OCI-LY1 (cell line): ENCODE measurements at regions not wholly inside any gene's neighbourhood (a gene's known extent, or its start where the extent isn't known, plus 50 kb on each side); places are given as distances from the start of the nearest gene placed in this dataset.

Experiments used
- H2AFZ ChIP-seq: fragments of 200-600 bp; sonication (generic), shearing (Covaris generic); 2 replicates; pipeline ENCODE4 v1.6.0; 2014; ENCODE audit warnings: antibody characterized with exemption, mild to moderate bottlenecking, low read length
- H3F3A ChIP-seq: fragments of 200-600 bp; sonication (generic), shearing (Covaris generic); 2 replicates; pipeline ENCODE4 v1.6.0; 2014; ENCODE audit warnings: mild to moderate bottlenecking, antibody characterized with exemption, low read length, moderate library complexity; ENCODE audit not compliant: insufficient read depth
- H3K27ac ChIP-seq: fragments of 200-600 bp; sonication (generic); 2 replicates; pipeline ENCODE4 v1.5.1; 2014; ENCODE audit warnings: low read length, mixed run types, mild to moderate bottlenecking, low read depth; ENCODE audit not compliant: poor library complexity, severe bottlenecking
- H3K27me3 ChIP-seq: fragments of 200-600 bp; sonication (generic); 2 replicates; pipeline ENCODE4 v1.6.0; 2014; ENCODE audit warnings: antibody characterized with exemption, mild to moderate bottlenecking, low read length, moderate library complexity; ENCODE audit not compliant: insufficient read depth
- H3K36me3 ChIP-seq: fragments of 200-600 bp; sonication (generic); 2 replicates; pipeline ENCODE4 v1.6.1; 2014; ENCODE audit warnings: mild to moderate bottlenecking, antibody characterized with exemption, low read length, moderate library complexity, mixed read lengths; ENCODE audit not compliant: insufficient read depth
- H3K4me1 ChIP-seq: fragments of 200-600 bp; sonication (generic); 2 replicates; pipeline ENCODE4 v1.5.1; 2014; ENCODE audit warnings: mild to moderate bottlenecking, low read length, moderate library complexity; ENCODE audit not compliant: insufficient read depth, severe bottlenecking
- H3K4me2 ChIP-seq: fragments of 200-600 bp; sonication (generic), shearing (Covaris generic); 2 replicates; pipeline ENCODE4 v1.6.1; 2014; ENCODE audit warnings: low read length
- H3K4me3 ChIP-seq: fragments of 200-600 bp; sonication (generic); 2 replicates; pipeline ENCODE4 v1.5.1; 2014; ENCODE audit warnings: low read length, low read depth, mild to moderate bottlenecking, mixed read lengths; ENCODE audit not compliant: poor library complexity, severe bottlenecking
- H3K79me2 ChIP-seq: fragments of 200-600 bp; shearing (Covaris generic); 2 replicates; pipeline ENCODE4 v1.6.1; 2016; ENCODE audit warnings: mixed run types, low read length, mixed read lengths; ENCODE audit not compliant: insufficient read depth
- H3K9ac ChIP-seq: fragments of 200-600 bp; sonication (generic), shearing (Covaris generic); 2 replicates; pipeline ENCODE4 v1.6.1; 2014; ENCODE audit warnings: mild to moderate bottlenecking, low read length, mixed read lengths
- H3K9me2 ChIP-seq: fragments of 200-600 bp; sonication (generic), shearing (Covaris generic); 2 replicates; pipeline ENCODE4 v1.6.1; 2014; ENCODE audit warnings: low read depth, mild to moderate bottlenecking, low read length, mixed read lengths
- H3K9me3 ChIP-seq: fragments of 200-600 bp; shearing (Covaris generic); 2 replicates; pipeline ENCODE4 v1.6.1; 2014; ENCODE audit warnings: low read length, mixed read lengths
- H4K20me1 ChIP-seq: fragments of 200-600 bp; sonication (generic), shearing (Covaris generic); 2 replicates; pipeline ENCODE4 v1.6.0; 2016; ENCODE audit warnings: mild to moderate bottlenecking, low read length; ENCODE audit not compliant: insufficient read depth
- EZH2 ChIP-seq: fragments of 200-600 bp; sonication (generic), shearing (Covaris generic); IDR thresholded peaks from 2 replicates; pipeline ENCODE4 v1.8.0; 2017; ENCODE audit warnings: borderline replicate concordance, mixed run types, mild to moderate bottlenecking, antibody characterized with exemption, low read length, moderate library complexity, mixed read lengths
- TF ChIP-seq, protein P1 (sequence below): fragments of 200-600 bp; sonication (generic), shearing (Covaris generic); IDR thresholded peaks from 2 replicates; pipeline ENCODE4 v1.5.1; 2017; ENCODE audit warnings: mild to moderate bottlenecking, antibody characterized with exemption, low read length, moderate library complexity, mixed read lengths

GRCh38 chr5:119928974-119929373, 299.6 kb downstream of the FAM170A start:
- no peak for TF ChIP-seq EZH2
- TF ChIP-seq, protein P1, sequence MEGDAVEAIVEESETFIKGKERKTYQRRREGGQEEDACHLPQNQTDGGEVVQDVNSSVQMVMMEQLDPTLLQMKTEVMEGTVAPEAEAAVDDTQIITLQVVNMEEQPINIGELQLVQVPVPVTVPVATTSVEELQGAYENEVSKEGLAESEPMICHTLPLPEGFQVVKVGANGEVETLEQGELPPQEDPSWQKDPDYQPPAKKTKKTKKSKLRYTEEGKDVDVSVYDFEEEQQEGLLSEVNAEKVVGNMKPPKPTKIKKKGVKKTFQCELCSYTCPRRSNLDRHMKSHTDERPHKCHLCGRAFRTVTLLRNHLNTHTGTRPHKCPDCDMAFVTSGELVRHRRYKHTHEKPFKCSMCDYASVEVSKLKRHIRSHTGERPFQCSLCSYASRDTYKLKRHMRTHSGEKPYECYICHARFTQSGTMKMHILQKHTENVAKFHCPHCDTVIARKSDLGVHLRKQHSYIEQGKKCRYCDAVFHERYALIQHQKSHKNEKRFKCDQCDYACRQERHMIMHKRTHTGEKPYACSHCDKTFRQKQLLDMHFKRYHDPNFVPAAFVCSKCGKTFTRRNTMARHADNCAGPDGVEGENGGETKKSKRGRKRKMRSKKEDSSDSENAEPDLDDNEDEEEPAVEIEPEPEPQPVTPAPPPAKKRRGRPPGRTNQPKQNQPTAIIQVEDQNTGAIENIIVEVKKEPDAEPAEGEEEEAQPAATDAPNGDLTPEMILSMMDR = no peak
- H3K27me3 ChIP-seq = no peaks in the 10 kb centered on the region

DNA sequence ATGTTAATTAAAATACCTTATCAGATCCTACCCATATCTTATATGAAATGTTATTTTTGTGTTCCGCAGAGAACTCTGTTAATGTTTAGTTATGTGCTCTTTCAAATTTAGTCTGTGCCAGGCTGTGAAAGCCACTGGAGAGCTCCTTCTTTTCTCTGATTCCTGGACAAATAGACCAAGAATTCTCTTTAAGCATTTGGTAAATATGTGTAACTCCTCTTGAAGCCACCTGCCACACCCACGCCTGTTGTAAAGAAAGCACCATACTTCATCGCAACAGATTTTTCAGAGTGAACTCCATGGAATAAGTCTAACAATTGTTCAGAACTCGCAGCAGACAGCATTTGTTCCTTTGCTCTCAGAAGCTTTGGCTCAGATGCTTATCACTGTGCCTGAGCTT, 301.1 kb downstream of the FAM170A start:
- no peak for TF ChIP-seq EZH2
- TF ChIP-seq, protein P1 = no peak
- Histone ChIP-seq H3K27me3 (no peaks in the 10 kb centered on the region), H3K36me3 (no peaks in the 10 kb centered on the region), H2AFZ (no peak overlapping the region), H3K9me2 (no peaks in the 10 kb centered on the region), H4K20me1 (no peaks in the 10 kb centered on the region), H3K9me3 (no peaks in the 10 kb centered on the region), H3K9ac (no peak overlapping the region), H3K4me2 (no peak overlapping the region), H3K4me3 (no peak overlapping the region), H3K4me1 (no peaks in the 10 kb centered on the region), H3F3A (no peaks in the 10 kb centered on the region), H3K27ac (no peak overlapping the region), H3K79me2 (no peaks in the 10 kb centered on the region)

More at GRCh38 chr5:119928974-119929373, 299.6 kb downstream of the FAM170A start:
- Histone ChIP-seq H4K20me1 (no peaks in the 10 kb centered on the region), H3K9ac (no peak overlapping the region), H3K36me3 (no peaks in the 10 kb centered on the region), H3K9me2 (no peaks in the 10 kb centered on the region), H3K79me2 (no peaks in the 10 kb centered on the region), H2AFZ (no peak overlapping the region), H3K27ac (no peak overlapping the region), H3K4me1 (no peaks in the 10 kb centered on the region), H3K9me3 (no peaks in the 10 kb centered on the region), H3K4me2 (no peak overlapping the region), H3F3A (no peaks in the 10 kb centered on the region), H3K4me3 (no peak overlapping the region)

DNA sequence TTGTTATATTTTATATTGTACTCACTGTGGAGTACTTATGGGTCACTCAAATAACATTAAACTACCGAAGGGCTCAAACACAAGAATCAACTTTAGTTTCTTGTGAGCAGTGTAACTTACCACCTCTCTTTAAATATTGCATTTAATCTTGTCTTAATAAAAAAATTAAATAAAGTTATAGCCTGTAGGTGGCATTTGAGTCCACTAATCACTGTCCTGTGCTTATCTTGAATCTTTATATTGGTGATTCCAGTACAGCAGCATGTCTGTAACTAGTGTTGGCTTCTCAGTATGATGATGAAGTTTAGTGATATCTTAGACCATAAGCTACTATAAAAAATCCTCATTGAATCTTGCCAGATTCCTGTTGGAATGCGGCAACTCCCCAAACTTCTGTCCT, 313.8 kb downstream of the FAM170A start:
- Histone ChIP-seq H3K79me2 (no peaks in the 10 kb centered on the region), H3K4me3 (no peak overlapping the region), H3F3A (no peaks in the 10 kb centered on the region), H3K9me2 (no peaks in the 10 kb centered on the region), H2AFZ (no peak overlapping the region), H3K9me3 (0 out of 2 replicates have a peak, but pooled peaks cover 3% of the 10 kb centered on the region), H3K27me3 (no peaks in the 10 kb centered on the region), H3K36me3 (no peaks in the 10 kb centered on the region), H4K20me1 (no peaks in the 10 kb centered on the region), H3K4me2 (no peak overlapping the region), H3K27ac (no peak overlapping the region), H3K4me1 (no peaks in the 10 kb centered on the region), H3K9ac (no peak overlapping the region)
- no peak for TF ChIP-seq EZH2
- TF ChIP-seq, protein P1 = no peak
